KMS-11 (cell line): ENCODE measurements at regions not wholly inside any gene's neighbourhood (a gene's known extent, or its start where the extent isn't known, plus 50 kb on each side); places are given as distances from the start of the nearest gene placed in this dataset.

Experiments used
- H2AFZ ChIP-seq: fragments of 200-600 bp; sonication (generic); 2 replicates; pipeline ENCODE4 v1.6.1; 2016; ENCODE audit warnings: antibody characterized with exemption, mixed run types, low read depth
- H3K27ac ChIP-seq: fragments of 200-600 bp; sonication (generic); 2 replicates; pipeline ENCODE4 v1.6.1; 2016; ENCODE audit warnings: mild to moderate bottlenecking, mixed run types
- H3K27me3 ChIP-seq: fragments of 200-600 bp; sonication (generic); 2 replicates; pipeline ENCODE4 v1.6.1; 2017; ENCODE audit warnings: mild to moderate bottlenecking, low read depth, mixed run types, moderate library complexity; ENCODE audit not compliant: insufficient read depth
- H3K36me3 ChIP-seq: fragments of 200-600 bp; sonication (generic); 2 replicates; pipeline ENCODE4 v1.6.1; 2017; ENCODE audit warnings: mild to moderate bottlenecking, mixed run types; ENCODE audit not compliant: insufficient read depth
- H3K4me1 ChIP-seq: fragments of 200-600 bp; sonication (generic); 2 replicates; pipeline ENCODE4 v1.6.1; 2016; ENCODE audit warnings: mild to moderate bottlenecking, low read depth, mixed run types; ENCODE audit not compliant: poor library complexity, severe bottlenecking
- H3K4me2 ChIP-seq: fragments of 200-600 bp; sonication (generic); 2 replicates; pipeline ENCODE4 v1.7.0; 2016; ENCODE audit warnings: mild to moderate bottlenecking, mixed run types
- H3K4me3 ChIP-seq: fragments of 200-600 bp; sonication (generic); IDR thresholded peaks from 2 replicates; pipeline ENCODE4 v1.6.1; 2017; ENCODE audit warnings: low read depth, low read length, mixed read lengths; ENCODE audit not compliant: insufficient read depth
- H3K79me2 ChIP-seq: fragments of 200-600 bp; sonication (generic); 2 replicates; pipeline ENCODE4 v1.6.1; 2016; ENCODE audit warnings: low read depth, mixed run types; ENCODE audit not compliant: insufficient read depth
- H3K9ac ChIP-seq: fragments of 200-600 bp; sonication (generic); 2 replicates; pipeline ENCODE4 v1.6.1; 2016; ENCODE audit warnings: mild to moderate bottlenecking, mixed run types
- H4K20me1 ChIP-seq: fragments of 200-600 bp; sonication (generic); 2 replicates; pipeline ENCODE4 v1.6.1; 2016; ENCODE audit warnings: mild to moderate bottlenecking, mixed run types; ENCODE audit not compliant: insufficient read depth
- TF ChIP-seq, protein P1 (sequence below): fragments of 200-600 bp; sonication (generic); conservative IDR thresholded peaks from 2 replicates; pipeline ENCODE4 v1.6.1; 2017; ENCODE audit warnings: low read depth, mild to moderate bottlenecking, antibody characterized with exemption, low read length, moderate library complexity, mixed read lengths

DNA sequence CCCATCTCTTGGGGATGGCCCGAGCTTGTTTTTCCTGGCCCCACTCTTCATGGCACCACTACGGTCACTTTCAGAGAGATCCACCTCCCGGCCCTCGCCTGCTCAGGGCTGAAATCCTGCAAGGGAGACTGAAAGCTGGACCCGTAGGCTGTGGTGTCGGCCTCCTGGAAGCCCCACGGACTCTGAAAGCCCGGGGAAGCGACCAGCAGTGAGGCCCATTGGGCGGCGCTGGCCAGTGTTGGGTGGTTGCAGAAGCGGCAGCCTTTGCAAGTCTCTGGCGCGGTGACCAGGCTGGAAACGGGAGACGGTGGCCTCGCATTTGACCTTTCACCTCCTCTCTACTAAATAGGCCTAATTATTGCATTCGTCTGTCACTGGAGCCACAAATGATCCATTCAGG lies 186.0 kb upstream of the FOXF1 start:
- Histone ChIP-seq H3K4me3 (no peak overlapping the region), H3K36me3 (no peaks in the 10 kb centered on the region), H3K79me2 (no peaks in the 10 kb centered on the region), H3K4me1 (no peaks in the 10 kb centered on the region), H3K9ac (no peak overlapping the region), H2AFZ (no peak overlapping the region), H3K4me2 (no peak overlapping the region), H3K27me3 (peaks cover 25% of the 10 kb centered on the region; the same call in 1 of the 2 replicates), H3K27ac (no peak overlapping the region), H4K20me1 (no peaks in the 10 kb centered on the region)
- TF ChIP-seq, protein P1, sequence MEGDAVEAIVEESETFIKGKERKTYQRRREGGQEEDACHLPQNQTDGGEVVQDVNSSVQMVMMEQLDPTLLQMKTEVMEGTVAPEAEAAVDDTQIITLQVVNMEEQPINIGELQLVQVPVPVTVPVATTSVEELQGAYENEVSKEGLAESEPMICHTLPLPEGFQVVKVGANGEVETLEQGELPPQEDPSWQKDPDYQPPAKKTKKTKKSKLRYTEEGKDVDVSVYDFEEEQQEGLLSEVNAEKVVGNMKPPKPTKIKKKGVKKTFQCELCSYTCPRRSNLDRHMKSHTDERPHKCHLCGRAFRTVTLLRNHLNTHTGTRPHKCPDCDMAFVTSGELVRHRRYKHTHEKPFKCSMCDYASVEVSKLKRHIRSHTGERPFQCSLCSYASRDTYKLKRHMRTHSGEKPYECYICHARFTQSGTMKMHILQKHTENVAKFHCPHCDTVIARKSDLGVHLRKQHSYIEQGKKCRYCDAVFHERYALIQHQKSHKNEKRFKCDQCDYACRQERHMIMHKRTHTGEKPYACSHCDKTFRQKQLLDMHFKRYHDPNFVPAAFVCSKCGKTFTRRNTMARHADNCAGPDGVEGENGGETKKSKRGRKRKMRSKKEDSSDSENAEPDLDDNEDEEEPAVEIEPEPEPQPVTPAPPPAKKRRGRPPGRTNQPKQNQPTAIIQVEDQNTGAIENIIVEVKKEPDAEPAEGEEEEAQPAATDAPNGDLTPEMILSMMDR = no peak

DNA sequence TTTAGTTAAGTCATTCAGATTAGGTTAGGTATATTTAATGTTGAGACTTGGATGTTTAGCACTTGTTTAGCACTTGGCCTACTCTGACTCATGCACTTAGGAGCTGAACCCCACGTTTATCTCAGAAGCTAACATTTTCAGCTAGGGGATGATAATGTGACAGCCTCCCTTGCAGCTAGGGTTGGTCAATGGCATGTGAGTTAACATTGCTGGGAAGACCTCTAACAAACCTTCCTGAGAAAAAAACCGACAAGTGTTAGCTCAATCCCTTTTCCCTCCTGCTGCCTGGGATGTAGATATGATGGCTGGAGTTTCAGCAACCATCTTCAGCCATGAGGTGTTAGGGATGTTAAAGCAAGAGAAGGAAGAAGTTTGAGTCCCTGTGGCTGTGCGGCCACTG lies 185.0 kb upstream of the FOXF1 start:
- Histone ChIP-seq H3K9ac (no peak overlapping the region), H2AFZ (no peak overlapping the region), H3K4me2 (no peak overlapping the region), H3K27ac (no peak overlapping the region), H3K79me2 (no peaks in the 10 kb centered on the region), H3K4me3 (no peak overlapping the region), H3K36me3 (no peaks in the 10 kb centered on the region), H4K20me1 (no peaks in the 10 kb centered on the region), H3K4me1 (no peaks in the 10 kb centered on the region), H3K27me3 (peaks cover 18% of the 10 kb centered on the region; the same call in 1 of the 2 replicates)
- TF ChIP-seq, protein P1 = no peak

DNA sequence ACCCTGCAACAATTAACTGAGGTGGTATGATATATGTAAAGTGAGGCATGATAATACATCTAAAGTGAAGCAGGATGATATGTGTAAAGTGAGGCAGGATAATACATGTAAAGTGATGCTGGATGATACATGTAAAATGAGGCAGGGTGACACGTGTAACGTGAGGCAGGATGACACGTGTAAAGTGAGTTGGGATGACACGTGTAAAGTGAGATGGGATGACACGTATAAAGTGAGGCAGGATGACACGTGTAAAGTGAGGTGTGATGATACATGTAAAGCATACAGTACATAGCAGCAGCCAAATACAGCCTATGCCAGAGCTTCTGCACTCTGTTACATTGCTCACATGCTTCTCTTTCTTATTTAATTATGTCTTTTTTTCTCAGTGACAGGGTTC lies 184.4 kb upstream of the FOXF1 start:
- Histone ChIP-seq H3K4me2 (no peak overlapping the region), H3K4me1 (no peaks in the 10 kb centered on the region), H3K4me3 (no peak overlapping the region), H3K9ac (no peak overlapping the region), H4K20me1 (no peaks in the 10 kb centered on the region), H2AFZ (no peak overlapping the region), H3K27me3 (peaks cover 16% of the 10 kb centered on the region; the same call in 1 of the 2 replicates), H3K79me2 (no peaks in the 10 kb centered on the region), H3K27ac (no peak overlapping the region), H3K36me3 (no peaks in the 10 kb centered on the region)
- TF ChIP-seq, protein P1 = no peak

DNA sequence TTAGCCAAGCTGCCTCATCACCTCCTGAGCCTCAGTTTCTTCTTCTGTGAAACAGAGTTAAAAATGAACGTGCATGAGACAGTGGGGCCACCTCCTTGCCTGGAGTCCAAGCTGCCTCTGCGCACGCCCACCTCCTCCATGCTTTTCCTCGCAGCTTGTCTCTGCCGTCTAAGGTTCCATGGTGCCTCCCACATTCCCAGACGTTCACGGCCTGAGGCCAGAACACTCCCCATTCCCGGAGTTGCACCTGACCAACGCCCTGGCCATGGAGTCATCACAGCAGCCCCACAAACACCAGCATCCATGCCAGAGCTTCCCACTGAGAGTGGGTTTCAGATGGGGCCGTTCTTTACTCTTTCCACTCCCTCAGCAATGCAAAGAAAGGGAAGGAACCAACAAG lies 183.0 kb upstream of the FOXF1 start:
- no peaks in the 10 kb centered on the region for H3K79me2 ChIP-seq
- H4K20me1 ChIP-seq = no peaks in the 10 kb centered on the region
- H3K9ac ChIP-seq = no peak overlapping the region
- no peaks in the 10 kb centered on the region for H3K4me1 ChIP-seq
- H3K4me2 ChIP-seq = no peak overlapping the region
- no peak overlapping the region for H2AFZ ChIP-seq
- peaks cover 16% of the 10 kb centered on the region; the same call in 1 of the 2 replicates for H3K27me3 ChIP-seq
- H3K4me3 ChIP-seq = no peak overlapping the region
- no peaks in the 10 kb centered on the region for H3K36me3 ChIP-seq
- TF ChIP-seq, protein P1 = no peak
- no peak overlapping the region for H3K27ac ChIP-seq
